Fibroblast of pulmonary artery (primary cell): ENCODE measurements at regions not wholly inside any gene's neighbourhood (a gene's known extent, or its start where the extent isn't known, plus 50 kb on each side); places are given as distances from the start of the nearest gene placed in this dataset.

Source experiments
- DNase-seq: peaks from one replicate; pipeline ENCODE4 v3.0.0-alpha.2; 2010; ENCODE audit warnings: low read depth
- H3K4me3 ChIP-seq: replicated peaks from 2 replicates; pipeline ENCODE4 v1.5.1; 2011; ENCODE audit warnings: low read depth, mild to moderate bottlenecking, control low read depth, low read length, moderate library complexity
- TF ChIP-seq, protein P1 (sequence below): IDR thresholded peaks from 2 replicates; pipeline ENCODE4 v1.5.1; 2011; ENCODE audit warnings: mild to moderate bottlenecking, control low read depth, low read length, inconsistent platforms; ENCODE audit errors: missing control alignments

DNA sequence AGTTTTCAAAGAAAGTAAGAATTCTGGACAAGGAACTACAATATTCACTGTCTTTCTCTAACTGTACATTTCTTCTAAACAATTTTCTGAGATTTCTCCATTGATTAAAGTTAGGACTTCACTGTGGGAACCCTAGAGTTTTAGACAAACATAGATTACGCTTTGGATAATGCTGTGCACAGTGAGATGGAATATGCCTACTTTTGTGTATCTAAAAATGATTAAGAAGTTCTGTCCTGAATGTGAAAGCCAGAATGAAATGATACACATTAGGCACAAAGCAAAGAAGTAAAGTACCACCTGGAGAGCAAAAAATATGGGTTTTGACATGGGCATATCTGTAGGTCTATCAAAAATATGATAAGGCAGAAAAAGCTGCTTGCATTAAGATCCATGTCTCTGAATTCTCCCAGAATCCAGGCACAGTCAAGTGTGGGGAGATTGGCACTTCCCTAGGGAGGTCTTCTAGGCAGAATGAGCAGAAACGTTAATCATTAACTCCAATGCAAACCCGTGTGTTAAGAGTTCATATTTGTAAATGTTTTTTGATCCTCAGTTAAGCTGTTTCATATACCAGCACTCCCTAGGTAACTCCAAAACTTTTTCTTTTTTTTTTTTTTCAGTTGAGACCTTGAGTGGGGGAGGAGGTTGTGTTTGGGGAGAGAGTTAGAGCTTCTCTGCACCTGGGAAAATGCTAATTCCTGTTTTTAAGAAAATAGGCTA, 467.1 kb downstream of the LMO4 start:
- no peak for DNase-seq
- H3K4me3 ChIP-seq, result no peak overlapping the region
- TF ChIP-seq, protein P1, sequence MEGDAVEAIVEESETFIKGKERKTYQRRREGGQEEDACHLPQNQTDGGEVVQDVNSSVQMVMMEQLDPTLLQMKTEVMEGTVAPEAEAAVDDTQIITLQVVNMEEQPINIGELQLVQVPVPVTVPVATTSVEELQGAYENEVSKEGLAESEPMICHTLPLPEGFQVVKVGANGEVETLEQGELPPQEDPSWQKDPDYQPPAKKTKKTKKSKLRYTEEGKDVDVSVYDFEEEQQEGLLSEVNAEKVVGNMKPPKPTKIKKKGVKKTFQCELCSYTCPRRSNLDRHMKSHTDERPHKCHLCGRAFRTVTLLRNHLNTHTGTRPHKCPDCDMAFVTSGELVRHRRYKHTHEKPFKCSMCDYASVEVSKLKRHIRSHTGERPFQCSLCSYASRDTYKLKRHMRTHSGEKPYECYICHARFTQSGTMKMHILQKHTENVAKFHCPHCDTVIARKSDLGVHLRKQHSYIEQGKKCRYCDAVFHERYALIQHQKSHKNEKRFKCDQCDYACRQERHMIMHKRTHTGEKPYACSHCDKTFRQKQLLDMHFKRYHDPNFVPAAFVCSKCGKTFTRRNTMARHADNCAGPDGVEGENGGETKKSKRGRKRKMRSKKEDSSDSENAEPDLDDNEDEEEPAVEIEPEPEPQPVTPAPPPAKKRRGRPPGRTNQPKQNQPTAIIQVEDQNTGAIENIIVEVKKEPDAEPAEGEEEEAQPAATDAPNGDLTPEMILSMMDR, result no peak

DNA sequence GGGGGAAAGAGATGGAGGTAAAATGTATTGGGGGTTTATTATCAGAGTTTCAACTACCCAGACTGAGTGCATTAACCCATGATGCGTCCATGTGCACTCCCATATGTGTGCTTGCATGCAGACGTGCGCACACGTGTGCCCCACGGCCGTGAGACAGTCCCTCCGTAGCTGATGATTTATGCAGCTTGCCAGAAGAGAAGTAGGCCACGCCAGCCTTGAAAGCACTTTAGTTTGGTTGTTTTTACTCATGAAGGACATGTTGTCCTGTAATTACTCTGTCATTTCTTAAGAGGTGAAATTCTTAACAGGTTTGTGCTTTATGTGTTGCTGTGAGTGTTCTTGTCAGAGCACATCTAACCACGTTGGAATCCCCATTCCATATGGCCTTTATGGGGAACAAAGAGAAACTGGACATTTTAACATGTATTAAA, 467.8 kb downstream of the LMO4 start:
- TF ChIP-seq, protein P1, result no peak
- no peak overlapping the region for H3K4me3 ChIP-seq
- DNase-seq, result no peak

DNA sequence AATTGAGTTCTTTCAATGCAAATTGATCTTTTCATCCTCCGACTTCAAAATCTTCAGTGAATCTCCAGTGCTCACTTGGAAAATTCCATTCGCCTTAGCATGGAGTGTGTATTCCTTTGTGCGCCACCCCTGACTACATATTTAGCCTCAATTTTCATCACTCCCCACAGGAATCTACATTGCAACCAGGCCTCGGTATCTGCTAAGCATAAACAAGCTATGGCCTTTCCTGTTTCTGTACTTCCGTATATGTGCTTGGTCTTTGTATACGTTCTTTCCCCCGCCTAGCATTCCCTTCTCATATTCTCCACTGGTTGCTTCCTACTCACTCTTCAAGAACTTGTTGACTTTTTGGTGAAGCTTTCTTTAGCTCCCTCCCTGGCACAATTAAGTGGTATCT, 470.8 kb downstream of the LMO4 start:
- TF ChIP-seq, protein P1, result no peak
- H3K4me3 ChIP-seq, result no peak overlapping the region
- DNase-seq, result no peak

DNA sequence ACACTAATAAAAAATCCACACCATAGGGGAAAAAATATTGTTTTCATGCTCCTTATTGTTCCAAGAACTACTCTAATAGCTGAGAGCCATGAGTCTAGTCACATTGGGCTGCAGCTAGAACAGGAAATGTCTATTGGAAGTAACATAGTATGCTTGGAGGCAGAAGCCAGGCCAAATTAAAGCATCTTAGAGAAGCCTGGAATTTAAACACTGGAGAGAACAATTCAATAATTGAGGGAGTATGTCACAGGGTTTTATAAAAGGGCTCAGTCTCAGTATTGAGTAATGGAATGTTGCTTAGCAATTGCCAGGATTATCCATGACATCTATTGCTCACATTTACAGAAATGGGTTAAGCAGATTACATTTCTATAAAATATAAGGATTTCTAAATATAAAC, 471.3 kb downstream of the LMO4 start:
- peak; percentile 15 for DNase-seq
- H3K4me3 ChIP-seq, result no peak overlapping the region
- TF ChIP-seq, protein P1, result no peak

DNA sequence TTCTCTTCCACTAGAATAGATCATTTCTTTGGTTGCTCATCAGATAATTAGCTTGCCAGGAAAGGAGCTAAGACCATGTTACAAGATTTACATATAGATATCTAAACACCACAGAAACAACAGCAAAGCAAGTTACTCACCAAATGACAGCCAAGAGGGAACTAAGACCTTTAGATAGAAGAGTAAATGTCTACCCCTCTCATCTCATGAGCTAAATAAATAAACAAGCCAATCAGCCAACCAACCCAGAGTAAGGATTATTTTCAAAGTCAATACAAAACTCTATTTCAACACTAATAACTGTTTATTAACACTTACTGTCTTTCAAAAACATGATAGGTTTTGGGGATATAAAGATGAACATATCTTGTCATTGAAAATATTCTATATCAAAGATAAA, 474.7 kb downstream of the LMO4 start:
- no peak overlapping the region for H3K4me3 ChIP-seq
- no peak for DNase-seq
- TF ChIP-seq, protein P1, result no peak

DNA sequence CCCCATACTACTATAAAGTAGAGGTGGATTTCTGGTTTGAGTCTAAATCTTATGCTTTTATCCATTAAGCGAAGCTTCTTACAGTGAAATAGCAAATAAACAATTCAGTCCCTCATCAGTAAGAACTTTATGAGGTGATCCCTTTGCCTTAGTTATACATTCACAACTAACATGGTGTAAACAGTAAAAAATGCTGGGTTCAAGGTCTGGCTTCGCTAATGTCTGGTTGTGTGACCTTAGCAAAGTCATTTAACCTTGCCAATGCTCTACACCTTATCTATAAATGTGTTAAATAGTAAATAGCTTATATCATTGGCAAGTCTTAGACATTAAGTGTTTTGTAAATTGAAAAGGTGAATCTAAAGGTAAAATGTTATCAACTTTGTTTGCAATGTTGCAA, 475.4 kb downstream of the LMO4 start:
- H3K4me3 ChIP-seq, result no peak overlapping the region
- TF ChIP-seq, protein P1, result no peak
- DNase-seq, result no peak
